Body of pancreas (tissue), 4 donors: ENCODE measurements at regions not wholly inside any gene's neighbourhood (a gene's known extent, or its start where the extent isn't known, plus 50 kb on each side); places are given as distances from the start of the nearest gene placed in this dataset.

Experiments used
- ATAC-seq: fragments of 150-250 bp; one replicate; pipeline ENCODE4 v1.9.1; 2016
- DNase-seq, 4 donors: peaks; one replicate each; pipeline ENCODE4 v3.0.0-alpha.2; 2019
- H3K27ac ChIP-seq, 4 donors: fragments of 200-600 bp; sonication (generic); 1 replicate in 3 of 4; 2 replicates in 1 of 4; pipeline versions ENCODE4 v1.5.1 to v1.6.1; 2016 to 2019; ENCODE audit warnings: mild to moderate bottlenecking in 1 of 4, mixed read lengths in 1 of 4, moderate library complexity in 1 of 4
- H3K27me3 ChIP-seq, 2 donors: fragments of 200-600 bp; sonication (generic); one replicate each; pipeline ENCODE4 v1.6.0; 2016; ENCODE audit warnings: mild to moderate bottlenecking in 1 of 2
- H3K36me3 ChIP-seq, 2 donors: fragments of 200-600 bp; sonication (generic); replicated peaks in 1 of 2; 2 replicates each; pipeline ENCODE4 v1.5.1; 2016; ENCODE audit warnings: low read depth in 2 of 2; ENCODE audit not compliant: insufficient read depth in 1 of 2
- H3K4me1 ChIP-seq: fragments of 200-600 bp; sonication (generic); one replicate; pipeline ENCODE4 v1.6.0; 2016
- H3K4me3 ChIP-seq, 2 donors: fragments of 200-600 bp; sonication (generic); 1 replicate in 1 of 2; 2 replicates in 1 of 2; pipeline ENCODE4 v1.5.1; 2016 to 2019
- H3K9me3 ChIP-seq, 3 donors: fragments of 200-600 bp; sonication (generic); 1 replicate in 2 of 3; 2 replicates in 1 of 3; pipeline ENCODE4 v1.5.1; 2016
- POLR2A ChIP-seq, 3 donors: fragments of 450-650 bp; IDR thresholded peaks; one replicate each; pipeline ENCODE4 v1.6.1; 2016; ENCODE audit warnings: antibody characterized with exemption in 3 of 3, mild to moderate bottlenecking in 2 of 3
- WGBS, 2 donors: methylation state at CpG; one replicate each; pipeline ENCODE4 v1.1.5; 2017; 5-methylcytosine and 5-hydroxymethylcytosine counted together
- intact Hi-C: fragments of 100-400 bp; cut with DNase I; formaldehyde crosslinking; loops from one replicate; pipeline ENCODE4 v1.15.1; 2023
- TF ChIP-seq, protein P1 (sequence below), 7 experiments: fragments of 450-650 bp in 4 of 7; fragments of 200-600 bp in 3 of 7; sonication (generic) in 3 of 7; IDR thresholded peaks; one replicate each; pipeline ENCODE4 v1.5.1; 2016 to 2019; ENCODE audit warnings: antibody characterized with exemption in 7 of 7

DNA sequence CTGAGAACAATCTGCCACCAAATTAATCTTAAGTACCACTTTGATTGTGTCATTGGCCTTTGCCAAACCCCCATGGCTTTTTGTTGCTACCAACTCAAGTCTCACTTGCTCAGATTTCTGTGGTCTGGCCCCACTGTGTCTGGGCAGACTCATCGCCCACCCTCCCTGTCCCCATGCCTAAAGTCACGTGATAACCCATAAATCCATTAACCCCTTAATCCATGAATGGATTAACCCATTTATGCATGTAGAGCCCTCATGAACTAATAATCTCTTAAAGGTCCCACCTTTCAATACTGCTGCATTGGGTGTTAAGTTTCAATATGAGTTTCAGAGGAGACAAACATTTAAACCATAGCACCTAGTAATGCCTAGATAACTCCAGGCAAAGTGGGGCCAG lies 78.5 kb upstream of the BLTP1 start:
- Histone ChIP-seq H3K9me3 (no peaks in the 10 kb centered on the region), H3K4me3 (no peak overlapping the region), H3K4me1 (no peaks in the 10 kb centered on the region), H3K36me3 (no peaks in the 10 kb centered on the region), H3K27ac (no peak overlapping the region), H3K27me3 (no peaks in the 10 kb centered on the region)
- WGBS, 2 donors: 53% methylated on average over 2 of the region's 2 CpGs
- TF ChIP-seq, protein P1, sequence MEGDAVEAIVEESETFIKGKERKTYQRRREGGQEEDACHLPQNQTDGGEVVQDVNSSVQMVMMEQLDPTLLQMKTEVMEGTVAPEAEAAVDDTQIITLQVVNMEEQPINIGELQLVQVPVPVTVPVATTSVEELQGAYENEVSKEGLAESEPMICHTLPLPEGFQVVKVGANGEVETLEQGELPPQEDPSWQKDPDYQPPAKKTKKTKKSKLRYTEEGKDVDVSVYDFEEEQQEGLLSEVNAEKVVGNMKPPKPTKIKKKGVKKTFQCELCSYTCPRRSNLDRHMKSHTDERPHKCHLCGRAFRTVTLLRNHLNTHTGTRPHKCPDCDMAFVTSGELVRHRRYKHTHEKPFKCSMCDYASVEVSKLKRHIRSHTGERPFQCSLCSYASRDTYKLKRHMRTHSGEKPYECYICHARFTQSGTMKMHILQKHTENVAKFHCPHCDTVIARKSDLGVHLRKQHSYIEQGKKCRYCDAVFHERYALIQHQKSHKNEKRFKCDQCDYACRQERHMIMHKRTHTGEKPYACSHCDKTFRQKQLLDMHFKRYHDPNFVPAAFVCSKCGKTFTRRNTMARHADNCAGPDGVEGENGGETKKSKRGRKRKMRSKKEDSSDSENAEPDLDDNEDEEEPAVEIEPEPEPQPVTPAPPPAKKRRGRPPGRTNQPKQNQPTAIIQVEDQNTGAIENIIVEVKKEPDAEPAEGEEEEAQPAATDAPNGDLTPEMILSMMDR (IDR thresholded peaks at IDR 0.05): no peak
- no peak for TF ChIP-seq POLR2A (IDR thresholded peaks at IDR 0.05)
- ATAC-seq: no peak
- intact Hi-C loops: no loop called here
- no peak for DNase-seq

DNA sequence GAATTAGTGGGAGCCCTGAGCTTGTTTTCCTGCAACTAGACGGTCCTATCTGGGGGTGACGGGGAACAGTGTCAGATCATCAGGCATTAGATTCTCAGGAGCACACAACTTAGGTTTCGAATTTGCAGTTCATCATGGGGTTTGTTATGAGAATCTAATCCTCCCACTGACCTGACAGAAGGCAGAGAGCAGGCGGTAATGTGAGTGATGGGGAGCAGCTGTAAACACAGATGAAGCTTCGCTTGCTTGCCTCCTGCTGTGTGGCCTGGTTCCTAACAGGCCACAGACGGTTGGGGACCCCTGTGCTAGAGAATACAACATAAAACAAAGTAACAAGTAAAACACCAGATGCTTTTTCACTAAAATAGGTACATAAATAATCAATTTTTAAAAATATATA lies 86.2 kb upstream of the BLTP1 start:
- Histone ChIP-seq H3K27ac (no peak overlapping the region), H3K36me3 (no peaks in the 10 kb centered on the region), H3K9me3 (no peaks in the 10 kb centered on the region), H3K27me3 (no peaks in the 10 kb centered on the region), H3K4me3 (no peak overlapping the region), H3K4me1 (no peaks in the 10 kb centered on the region)
- intact Hi-C loops: no loop called here
- DNase-seq (no peak), ATAC-seq (no peak)
- no peak for TF ChIP-seq POLR2A (IDR thresholded peaks at IDR 0.05)
- TF ChIP-seq, protein P1 (IDR thresholded peaks at IDR 0.05): no peak
- 63 to 74% methylated on average over 6 of the region's 6 CpGs for WGBS, 2 donors

DNA sequence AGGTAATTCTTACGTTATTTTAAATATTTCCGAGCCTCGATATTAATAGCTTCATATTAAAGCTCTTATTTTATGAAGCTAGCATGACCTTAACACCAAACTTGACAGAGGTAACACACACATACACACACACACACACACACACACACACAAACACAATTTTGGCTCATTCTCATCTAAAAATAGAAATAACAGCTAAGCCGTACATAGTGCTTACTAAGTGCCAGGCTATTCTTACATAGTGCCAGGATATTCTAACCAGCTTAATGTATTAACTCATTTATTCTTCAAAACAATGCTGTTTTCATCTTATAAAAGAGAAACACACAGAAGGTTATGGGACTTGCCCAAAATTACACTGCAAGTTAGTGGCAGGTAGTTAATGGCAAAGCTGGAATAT lies 87.0 kb upstream of the BLTP1 start:
- Histone ChIP-seq H3K36me3 (no peaks in the 10 kb centered on the region), H3K27me3 (no peaks in the 10 kb centered on the region), H3K27ac (no peak overlapping the region), H3K4me1 (no peaks in the 10 kb centered on the region), H3K4me3 (no peak overlapping the region), H3K9me3 (no peaks in the 10 kb centered on the region)
- no peak for DNase-seq
- intact Hi-C loops: no loop called here
- 81 to 82% methylated on average over 4 of the region's 4 CpGs for WGBS, 2 donors
- no peak for TF ChIP-seq POLR2A (IDR thresholded peaks at IDR 0.05)
- TF ChIP-seq, protein P1 (IDR thresholded peaks at IDR 0.05): no peak
- no peak for ATAC-seq

DNA sequence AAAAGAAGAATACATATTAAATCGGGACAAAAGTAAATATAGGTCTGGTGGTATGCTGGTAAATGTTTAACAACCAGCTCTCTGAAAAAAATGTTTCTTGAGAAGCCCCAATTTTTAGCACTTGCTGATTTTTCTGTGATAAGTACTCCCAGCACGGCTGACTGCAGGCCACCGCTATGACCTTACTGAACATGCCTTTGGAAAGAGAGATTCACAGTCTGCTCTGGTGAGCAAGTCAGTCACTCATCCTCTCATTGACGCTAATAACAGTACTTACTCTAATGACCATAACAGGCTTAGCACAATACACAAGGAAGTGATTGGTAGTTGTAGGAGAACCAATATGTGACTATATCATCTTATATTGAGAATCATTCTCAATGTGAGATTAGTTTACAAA lies 98.9 kb upstream of the BLTP1 start:
- TF ChIP-seq, protein P1 (IDR thresholded peaks at IDR 0.05): no peak
- no peak for TF ChIP-seq POLR2A (IDR thresholded peaks at IDR 0.05)
- no peak overlapping the region for H3K27ac ChIP-seq
- H3K36me3 ChIP-seq: no peaks in the 10 kb centered on the region
- H3K9me3 ChIP-seq: no peaks in the 10 kb centered on the region
- H3K27me3 ChIP-seq: no peaks in the 10 kb centered on the region
- ATAC-seq (no peak), DNase-seq (no peak)
- 24 to 27% methylated on average over 4 of the region's 4 CpGs for WGBS, 2 donors
- no peak overlapping the region for H3K4me3 ChIP-seq
- no peaks in the 10 kb centered on the region for H3K4me1 ChIP-seq
- intact Hi-C loops: no loop called here

DNA sequence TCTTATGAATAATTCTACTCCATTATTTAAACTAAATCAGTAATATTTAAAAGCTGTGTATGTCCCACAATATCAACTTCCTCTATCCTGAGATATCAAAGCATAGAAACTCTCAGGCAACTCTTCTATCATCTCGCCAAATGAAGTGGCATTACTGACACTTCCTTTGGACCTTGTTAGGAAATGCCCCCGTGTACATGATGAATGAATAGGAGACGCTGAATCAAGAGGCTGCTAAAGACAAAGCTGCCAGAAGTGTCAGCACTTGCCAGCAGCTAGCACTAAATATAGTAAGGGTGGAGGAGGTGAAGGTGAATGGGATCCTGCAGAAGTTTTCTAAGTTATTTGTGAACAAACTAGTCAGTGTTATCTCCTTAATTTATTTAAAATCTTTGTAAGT lies 99.5 kb upstream of the BLTP1 start:
- H3K4me3 ChIP-seq: no peak overlapping the region
- no peaks in the 10 kb centered on the region for H3K36me3 ChIP-seq
- H3K4me1 ChIP-seq: no peaks in the 10 kb centered on the region
- no peaks in the 10 kb centered on the region for H3K9me3 ChIP-seq
- no peak for ATAC-seq
- WGBS, 2 donors: 22 to 34% methylated on average over 3 of the region's 3 CpGs
- H3K27me3 ChIP-seq: no peaks in the 10 kb centered on the region
- H3K27ac ChIP-seq: no peak overlapping the region
- intact Hi-C loops: no loop called here
- no peak for DNase-seq
- TF ChIP-seq, protein P1 (IDR thresholded peaks at IDR 0.05): no peak
- TF ChIP-seq POLR2A (IDR thresholded peaks at IDR 0.05): no peak
